Choroid plexus epithelial cell (primary cell): ENCODE measurements at regions not wholly inside any gene's neighbourhood (a gene's known extent, or its start where the extent isn't known, plus 50 kb on each side); places are given as distances from the start of the nearest gene placed in this dataset.

Experiments
- DNase-seq: peaks from one replicate; pipeline ENCODE4 v3.0.0-alpha.2; 2010; ENCODE audit warnings: low read depth
- H3K4me3 ChIP-seq: 2 replicates; pipeline ENCODE4 v1.5.1; 2011; ENCODE audit warnings: low read depth, mild to moderate bottlenecking, control low read depth, low read length, moderate library complexity
- CTCF ChIP-seq: conservative IDR thresholded peaks from 2 replicates; pipeline ENCODE4 v1.5.1; 2011; ENCODE audit warnings: low read depth, mild to moderate bottlenecking, control low read depth, inconsistent platforms, low read length, moderate library complexity

GRCh38 chr7:159201722-159202330 lies 57.2 kb upstream of the VIPR2 start:
- H3K4me3 ChIP-seq = no peak overlapping the region
- TF ChIP-seq CTCF = no peak
- DNase-seq = no peak

- TF ChIP-seq CTCF = no peak
Measured at GRCh38 chr7:159200421-159200820, 55.8 kb upstream of the VIPR2 start.

GRCh38 chr7:159198016-159198724 lies 53.5 kb upstream of the VIPR2 start:
- no peak for DNase-seq
- TF ChIP-seq CTCF = no peak
- H3K4me3 ChIP-seq = no peak overlapping the region

More at GRCh38 chr7:159200421-159200820, 55.8 kb upstream of the VIPR2 start:
- H3K4me3 ChIP-seq = no peak overlapping the region
- DNase-seq = no peak

GRCh38 chr7:159197066-159197975 lies 52.7 kb upstream of the VIPR2 start:
- TF ChIP-seq CTCF = no peak
- DNase-seq = peak; percentile 20
- H3K4me3 ChIP-seq = no peak overlapping the region

- no peak overlapping the region for H3K4me3 ChIP-seq
- TF ChIP-seq CTCF = no peak
- no peak for DNase-seq
Measured at GRCh38 chr7:159196584-159196983, 51.9 kb upstream of the VIPR2 start.

- no peak overlapping the region for H3K4me3 ChIP-seq
- no peak for DNase-seq
- no peak for TF ChIP-seq CTCF
Measured at GRCh38 chr7:159195946-159196345, 51.3 kb upstream of the VIPR2 start.
